ENCODE measurements at regions not wholly inside any gene's neighbourhood (a gene's known extent, or its start where the extent isn't known, plus 50 kb on each side); places are given as distances from the start of the nearest gene placed in this dataset.

- peaks cover 7% of the 10 kb centered on the region for H3K4me1 ChIP-seq (ENCODE audit: control insufficient read depth, insufficient read depth, low read length)
- H3K27ac ChIP-seq (ENCODE audit: low read length) = no peak overlapping the region
These were observed 321.5 kb downstream of the BRINP1 start for GRCh38 chr9:119047513-119048307.

GRCh38 chr9:119050281-119050680 is 319.0 kb downstream of the BRINP1 start:
- H3K4me1 ChIP-seq (ENCODE audit: control insufficient read depth, insufficient read depth, low read length) = peaks cover 12% of the 10 kb centered on the region
- H3K4me3 ChIP-seq (ENCODE audit: low read length in 2 of 2) = no peak overlapping the region
- H3K27me3 ChIP-seq (ENCODE audit: control insufficient read depth in 1 of 2, insufficient read depth in 2 of 2, low read length in 2 of 2) = no peaks in the 10 kb centered on the region
- H3K9me3 ChIP-seq (ENCODE audit: control insufficient read depth in 2 of 2, low read length in 2 of 2) = no peaks in the 10 kb centered on the region
- H3K36me3 ChIP-seq (ENCODE audit: control insufficient read depth in 2 of 2, insufficient read depth in 2 of 2, low read length in 2 of 2) = no peaks in the 10 kb centered on the region
- H3K9ac ChIP-seq (ENCODE audit: low read length in 2 of 2) = no peak overlapping the region
- no peak overlapping the region for H3K27ac ChIP-seq (ENCODE audit: low read length)

More at GRCh38 chr9:119047513-119048307, 321.5 kb downstream of the BRINP1 start:
- Histone ChIP-seq H3K9me3 (ENCODE audit: control insufficient read depth in 2 of 2, low read length in 2 of 2) (no peaks in the 10 kb centered on the region), H3K36me3 (ENCODE audit: control insufficient read depth in 2 of 2, insufficient read depth in 2 of 2, low read length in 2 of 2) (no peaks in the 10 kb centered on the region), H3K9ac (ENCODE audit: low read length in 2 of 2) (no peak overlapping the region), H3K4me3 (ENCODE audit: low read length in 2 of 2) (no peak overlapping the region), H3K27me3 (ENCODE audit: control insufficient read depth in 1 of 2, insufficient read depth in 2 of 2, low read length in 2 of 2) (no peaks in the 10 kb centered on the region)

GRCh38 chr9:119052339-119053030 is 316.8 kb downstream of the BRINP1 start:
- Histone ChIP-seq H3K4me1 (ENCODE audit: control insufficient read depth, insufficient read depth, low read length) (peaks cover 12% of the 10 kb centered on the region), H3K9ac (ENCODE audit: low read length in 2 of 2) (peak overlapping the region in 1 of 2 donors; percentile 37), H3K36me3 (ENCODE audit: control insufficient read depth in 2 of 2, insufficient read depth in 2 of 2, low read length in 2 of 2) (no peaks in the 10 kb centered on the region), H3K27me3 (ENCODE audit: control insufficient read depth in 1 of 2, insufficient read depth in 2 of 2, low read length in 2 of 2) (no peaks in the 10 kb centered on the region), H3K9me3 (ENCODE audit: control insufficient read depth in 2 of 2, low read length in 2 of 2) (no peaks in the 10 kb centered on the region), H3K27ac (ENCODE audit: low read length) (peak overlapping the region; percentile 6), H3K4me3 (ENCODE audit: low read length in 2 of 2) (peak overlapping the region; percentile 48 to 50)

- Histone ChIP-seq H3K4me1 (ENCODE audit: control insufficient read depth, insufficient read depth, low read length) (peaks cover 12% of the 10 kb centered on the region), H3K36me3 (ENCODE audit: control insufficient read depth in 2 of 2, insufficient read depth in 2 of 2, low read length in 2 of 2) (no peaks in the 10 kb centered on the region), H3K27ac (ENCODE audit: low read length) (no peak overlapping the region), H3K27me3 (ENCODE audit: control insufficient read depth in 1 of 2, insufficient read depth in 2 of 2, low read length in 2 of 2) (no peaks in the 10 kb centered on the region), H3K4me3 (ENCODE audit: low read length in 2 of 2) (no peak overlapping the region), H3K9me3 (ENCODE audit: control insufficient read depth in 2 of 2, low read length in 2 of 2) (no peaks in the 10 kb centered on the region), H3K9ac (ENCODE audit: low read length in 2 of 2) (no peak overlapping the region)
These were observed 316.2 kb downstream of the BRINP1 start for GRCh38 chr9:119053070-119053469.

DNA sequence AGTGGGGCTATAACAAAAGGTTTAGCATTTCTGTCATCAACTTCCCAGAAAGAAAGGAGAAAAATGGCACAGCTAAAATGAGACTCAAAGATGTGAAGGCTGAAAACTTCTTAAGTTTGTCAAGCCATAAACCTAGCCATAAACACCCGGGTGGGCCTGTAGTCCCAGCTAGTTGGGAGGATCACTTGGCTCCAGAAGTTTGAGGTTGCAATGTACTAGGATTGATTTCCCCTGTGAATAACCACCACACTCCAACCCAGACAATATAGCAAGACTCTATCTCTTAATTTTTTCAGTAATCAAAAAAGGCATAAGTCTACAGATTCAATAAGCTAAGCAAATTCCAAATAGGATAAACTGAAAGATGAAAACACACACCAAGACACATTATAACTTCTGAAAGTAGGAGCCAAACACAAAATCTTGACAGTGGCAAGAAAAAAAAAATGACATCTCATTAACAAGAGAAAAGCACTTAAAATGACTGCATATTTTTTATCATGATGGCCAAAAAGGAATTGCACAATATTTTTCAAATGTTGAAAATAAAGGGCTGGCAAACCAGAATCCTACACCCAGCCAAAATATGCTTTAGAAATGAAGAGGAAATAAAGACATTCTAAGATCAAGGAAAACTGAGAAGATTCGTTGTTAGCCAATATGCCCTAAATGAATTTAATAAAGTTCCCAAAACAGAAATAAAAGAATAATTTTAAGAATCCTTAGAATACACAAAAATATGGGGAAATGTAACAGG is 308.4 kb downstream of the BRINP1 start:
- Histone ChIP-seq H3K9me3 (ENCODE audit: control insufficient read depth in 2 of 2, low read length in 2 of 2) (no peaks in the 10 kb centered on the region), H3K27ac (ENCODE audit: low read length) (no peak overlapping the region), H3K36me3 (ENCODE audit: control insufficient read depth in 2 of 2, insufficient read depth in 2 of 2, low read length in 2 of 2) (no peaks in the 10 kb centered on the region), H3K27me3 (ENCODE audit: control insufficient read depth in 1 of 2, insufficient read depth in 2 of 2, low read length in 2 of 2) (no peaks in the 10 kb centered on the region), H3K4me3 (ENCODE audit: low read length in 2 of 2) (no peak overlapping the region), H3K4me1 (ENCODE audit: control insufficient read depth, insufficient read depth, low read length) (no peaks in the 10 kb centered on the region), H3K9ac (ENCODE audit: low read length in 2 of 2) (no peak overlapping the region)

- no peaks in the 10 kb centered on the region for H3K36me3 ChIP-seq (ENCODE audit: control insufficient read depth in 2 of 2, insufficient read depth in 2 of 2, low read length in 2 of 2)
- H3K9me3 ChIP-seq (ENCODE audit: control insufficient read depth in 2 of 2, low read length in 2 of 2) = no peaks in the 10 kb centered on the region
- H3K27me3 ChIP-seq (ENCODE audit: control insufficient read depth in 1 of 2, insufficient read depth in 2 of 2, low read length in 2 of 2) = no peaks in the 10 kb centered on the region
- no peak overlapping the region for H3K27ac ChIP-seq (ENCODE audit: low read length)
- no peak overlapping the region for H3K4me3 ChIP-seq (ENCODE audit: low read length in 2 of 2)
- no peaks in the 10 kb centered on the region for H3K4me1 ChIP-seq (ENCODE audit: control insufficient read depth, insufficient read depth, low read length)
- no peak overlapping the region for H3K9ac ChIP-seq (ENCODE audit: low read length in 2 of 2)
These were observed 297.6 kb downstream of the BRINP1 start for GRCh38 chr9:119071636-119072035.

- H3K4me1 ChIP-seq (ENCODE audit: control insufficient read depth, insufficient read depth, low read length) = no peaks in the 10 kb centered on the region
- H3K4me3 ChIP-seq (ENCODE audit: low read length in 2 of 2) = no peak overlapping the region
- no peaks in the 10 kb centered on the region for H3K27me3 ChIP-seq (ENCODE audit: control insufficient read depth in 1 of 2, insufficient read depth in 2 of 2, low read length in 2 of 2)
- no peaks in the 10 kb centered on the region for H3K36me3 ChIP-seq (ENCODE audit: control insufficient read depth in 2 of 2, insufficient read depth in 2 of 2, low read length in 2 of 2)
- no peak overlapping the region for H3K9ac ChIP-seq (ENCODE audit: low read length in 2 of 2)
- no peak overlapping the region for H3K27ac ChIP-seq (ENCODE audit: low read length)
- H3K9me3 ChIP-seq (ENCODE audit: control insufficient read depth in 2 of 2, low read length in 2 of 2) = no peaks in the 10 kb centered on the region
These were observed 295.2 kb downstream of the BRINP1 start for GRCh38 chr9:119074017-119074416.

DNA sequence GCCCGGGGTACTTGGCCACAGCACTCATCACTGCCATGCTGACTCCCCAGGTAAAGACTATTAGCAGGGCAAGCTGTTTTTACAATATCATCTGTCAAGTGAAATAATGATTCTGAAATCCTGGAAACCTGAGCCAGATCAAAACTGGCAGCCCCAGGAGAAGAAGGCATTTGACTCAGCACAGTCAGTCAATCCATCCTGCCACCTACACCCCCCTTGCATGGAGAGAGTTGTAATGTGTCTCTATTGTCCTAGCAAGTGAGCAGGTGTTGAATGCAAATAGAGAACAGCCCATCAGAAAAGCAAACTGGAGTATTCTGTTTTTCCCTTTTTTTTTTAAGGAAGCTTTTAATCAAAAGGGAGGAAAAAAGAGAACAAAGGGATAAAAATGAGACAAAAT is 291.2 kb downstream of the BRINP1 start:
- Histone ChIP-seq H3K4me3 (ENCODE audit: low read length in 2 of 2) (no peak overlapping the region), H3K36me3 (ENCODE audit: control insufficient read depth in 2 of 2, insufficient read depth in 2 of 2, low read length in 2 of 2) (no peaks in the 10 kb centered on the region), H3K4me1 (ENCODE audit: control insufficient read depth, insufficient read depth, low read length) (no peaks in the 10 kb centered on the region), H3K27me3 (ENCODE audit: control insufficient read depth in 1 of 2, insufficient read depth in 2 of 2, low read length in 2 of 2) (no peaks in the 10 kb centered on the region), H3K9ac (ENCODE audit: low read length in 2 of 2) (no peak overlapping the region), H3K27ac (ENCODE audit: low read length) (no peak overlapping the region), H3K9me3 (ENCODE audit: control insufficient read depth in 2 of 2, low read length in 2 of 2) (no peaks in the 10 kb centered on the region)

DNA sequence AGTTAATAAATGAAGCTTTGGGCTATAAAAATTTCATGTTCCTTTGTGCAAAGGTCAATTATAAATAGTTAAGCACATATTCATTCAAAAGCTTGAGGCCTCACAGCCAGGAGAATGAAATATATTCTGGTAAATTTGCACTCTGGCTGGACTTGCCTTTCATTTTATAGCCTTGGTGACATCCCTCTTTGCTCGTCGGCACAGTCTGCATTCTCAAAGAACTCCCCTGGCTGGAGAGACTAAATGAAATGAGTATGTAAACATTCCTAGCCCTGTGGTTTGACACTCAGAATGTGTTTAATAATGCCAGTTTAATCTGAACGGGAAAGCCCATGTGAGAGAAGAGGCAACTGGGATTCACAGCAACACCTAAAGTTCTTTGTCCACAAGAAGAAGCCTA is 285.6 kb downstream of the BRINP1 start:
- H3K9me3 ChIP-seq (ENCODE audit: control insufficient read depth in 2 of 2, low read length in 2 of 2) = no peaks in the 10 kb centered on the region
- H3K27me3 ChIP-seq (ENCODE audit: control insufficient read depth in 1 of 2, insufficient read depth in 2 of 2, low read length in 2 of 2) = no peaks in the 10 kb centered on the region
- H3K9ac ChIP-seq (ENCODE audit: low read length in 2 of 2) = no peak overlapping the region
- H3K27ac ChIP-seq (ENCODE audit: low read length) = no peak overlapping the region
- H3K4me1 ChIP-seq (ENCODE audit: control insufficient read depth, insufficient read depth, low read length) = no peaks in the 10 kb centered on the region
- H3K36me3 ChIP-seq (ENCODE audit: control insufficient read depth in 2 of 2, insufficient read depth in 2 of 2, low read length in 2 of 2) = no peaks in the 10 kb centered on the region
- no peak overlapping the region for H3K4me3 ChIP-seq (ENCODE audit: low read length in 2 of 2)

DNA sequence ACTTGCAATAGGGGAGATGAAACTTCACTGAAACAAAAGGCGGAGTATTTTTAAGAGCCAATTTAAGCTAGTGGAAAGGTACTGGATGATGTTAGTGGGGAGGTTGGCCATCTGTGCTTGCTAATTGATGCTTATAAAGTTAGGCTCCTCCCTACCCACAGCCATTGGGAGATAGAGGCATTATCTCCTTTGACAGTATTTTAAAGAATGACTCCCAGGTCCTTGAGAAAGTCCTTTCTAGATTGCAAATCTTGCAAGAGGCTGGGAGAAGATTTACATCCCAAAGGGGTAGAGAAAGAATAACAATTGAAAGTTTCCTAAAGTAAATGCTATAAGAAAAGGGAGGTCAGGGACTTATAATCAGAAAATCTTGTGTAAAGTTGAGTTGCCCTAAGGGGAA is 282.6 kb downstream of the BRINP1 start:
- Histone ChIP-seq H3K9me3 (ENCODE audit: control insufficient read depth in 2 of 2, low read length in 2 of 2) (no peaks in the 10 kb centered on the region), H3K27ac (ENCODE audit: low read length) (no peak overlapping the region), H3K4me3 (ENCODE audit: low read length in 2 of 2) (no peak overlapping the region), H3K27me3 (ENCODE audit: control insufficient read depth in 1 of 2, insufficient read depth in 2 of 2, low read length in 2 of 2) (no peaks in the 10 kb centered on the region), H3K4me1 (ENCODE audit: control insufficient read depth, insufficient read depth, low read length) (no peaks in the 10 kb centered on the region), H3K36me3 (ENCODE audit: control insufficient read depth in 2 of 2, insufficient read depth in 2 of 2, low read length in 2 of 2) (no peaks in the 10 kb centered on the region), H3K9ac (ENCODE audit: low read length in 2 of 2) (no peak overlapping the region)

Measured in stomach smooth muscle (tissue), 2 donors.